HuH-7 (cell line): ENCODE measurements at regions not wholly inside any gene's neighbourhood (a gene's known extent, or its start where the extent isn't known, plus 50 kb on each side); places are given as distances from the start of the nearest gene placed in this dataset.
"Not testable (repeated sequence)": the region's sequence is repeated elsewhere in the genome, so short reads cannot be mapped to it uniquely, and the experiment has no call there.

ENCODE experiments used
- DNase-seq: peaks from one replicate; pipeline ENCODE4 v3.0.0; 2011; ENCODE audit warnings: low spot score

- DNase-seq = not testable (repeated sequence)
Measured at GRCh38 chr6:60574723-60575122, 1711.3 kb downstream of the KHDRBS2 start.

GRCh38 chr6:60572607-60573006 lies 1713.4 kb downstream of the KHDRBS2 start:
- not testable (repeated sequence) for DNase-seq

DNA sequence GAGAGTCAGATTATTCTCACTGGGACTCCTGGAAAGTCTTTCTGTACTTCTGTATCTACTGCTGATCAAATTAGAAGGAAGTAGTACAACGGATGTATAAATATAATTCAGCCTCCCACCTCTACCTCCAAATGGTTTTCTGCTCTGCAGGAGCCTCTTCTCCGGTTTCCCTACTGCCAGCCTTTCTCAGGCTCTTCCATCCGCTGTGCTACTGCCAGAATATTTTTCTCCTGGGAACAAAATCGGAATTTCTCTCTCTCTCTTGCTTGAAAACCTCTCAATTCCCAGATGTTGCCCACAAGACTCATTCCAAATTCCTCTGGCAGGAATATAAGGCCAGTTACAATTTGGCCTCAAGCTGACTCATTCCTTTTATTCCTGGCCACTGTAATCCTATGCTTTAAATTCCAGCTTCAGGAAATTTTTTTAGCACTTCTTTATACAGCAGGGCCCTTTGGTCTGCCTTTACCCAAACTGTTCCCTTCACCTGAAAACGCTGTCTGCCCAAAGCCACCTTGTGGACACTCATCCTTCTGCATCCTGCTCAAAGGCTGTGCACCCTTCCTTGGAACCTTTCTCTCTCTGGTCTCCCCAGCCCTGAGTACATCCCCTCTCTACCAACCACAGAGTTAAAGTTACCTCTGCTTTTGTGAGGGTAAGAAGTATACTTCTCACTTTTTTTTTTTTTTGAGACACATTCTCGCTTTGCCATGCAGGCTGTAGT lies 1714.6 kb downstream of the KHDRBS2 start:
- DNase-seq = not testable (repeated sequence)

GRCh38 chr6:60570599-60570998 lies 1715.4 kb downstream of the KHDRBS2 start:
- not testable (repeated sequence) for DNase-seq

DNA sequence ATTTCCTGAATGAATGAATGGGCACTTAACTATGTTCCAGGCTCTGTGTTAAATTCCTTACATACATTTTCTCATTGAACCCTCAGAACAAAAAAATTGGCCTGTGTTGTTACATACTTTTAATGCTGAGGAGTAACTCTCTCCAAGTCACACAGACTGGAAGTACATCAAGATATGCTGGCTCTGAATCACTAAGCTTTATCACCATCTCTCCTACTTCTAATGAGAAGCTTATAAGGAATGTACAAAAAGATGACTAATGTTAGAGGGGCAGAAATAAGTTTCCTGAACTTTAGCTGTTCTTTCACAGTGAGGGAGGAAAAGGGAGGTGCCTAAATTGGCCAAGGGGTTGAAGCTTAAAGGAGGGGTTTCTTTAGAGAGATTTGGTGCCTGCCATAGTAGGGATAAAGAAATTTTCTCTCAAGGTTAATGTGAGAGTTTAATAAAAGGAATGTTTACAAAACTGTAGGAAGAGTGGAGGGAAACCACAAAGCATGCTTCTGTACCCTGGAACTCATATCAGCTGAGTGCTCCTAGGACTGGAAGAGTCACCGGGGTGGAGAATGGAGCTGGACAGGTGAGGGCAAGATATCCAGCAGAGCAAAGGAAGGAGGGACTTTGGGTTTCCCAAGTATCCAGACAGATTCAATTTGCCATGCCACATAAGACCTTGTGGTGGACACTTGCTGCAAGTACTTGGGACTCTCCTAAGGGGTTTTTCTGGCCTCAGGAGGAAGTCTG lies 1718.4 kb downstream of the KHDRBS2 start:
- not testable (repeated sequence) for DNase-seq

- DNase-seq = not testable (repeated sequence)
Measured at GRCh38 chr6:60566387-60566786, 1719.6 kb downstream of the KHDRBS2 start.

- not testable (repeated sequence) for DNase-seq
Measured at GRCh38 chr6:60559702-60560101, 1726.3 kb downstream of the KHDRBS2 start.

DNA sequence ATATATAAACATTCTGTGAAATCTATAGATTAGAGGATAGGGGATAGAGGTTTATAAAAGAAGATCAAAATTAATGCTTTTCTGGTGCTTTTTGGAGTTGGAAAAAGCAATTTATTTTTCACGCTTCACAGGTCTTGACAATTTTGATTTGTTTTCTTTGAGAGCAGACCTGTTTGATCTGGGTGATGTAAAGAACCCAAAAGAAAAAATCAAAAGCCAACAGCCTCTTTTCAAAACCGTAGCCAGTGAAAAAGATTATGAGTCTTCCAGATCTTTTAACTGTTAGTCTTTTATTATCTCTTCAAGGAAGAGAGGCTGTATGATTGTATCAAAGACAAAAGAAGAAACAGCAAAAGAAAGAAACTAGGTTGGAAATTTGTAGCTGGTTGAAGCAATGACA lies 1738.7 kb downstream of the KHDRBS2 start:
- not testable (repeated sequence) for DNase-seq

DNA sequence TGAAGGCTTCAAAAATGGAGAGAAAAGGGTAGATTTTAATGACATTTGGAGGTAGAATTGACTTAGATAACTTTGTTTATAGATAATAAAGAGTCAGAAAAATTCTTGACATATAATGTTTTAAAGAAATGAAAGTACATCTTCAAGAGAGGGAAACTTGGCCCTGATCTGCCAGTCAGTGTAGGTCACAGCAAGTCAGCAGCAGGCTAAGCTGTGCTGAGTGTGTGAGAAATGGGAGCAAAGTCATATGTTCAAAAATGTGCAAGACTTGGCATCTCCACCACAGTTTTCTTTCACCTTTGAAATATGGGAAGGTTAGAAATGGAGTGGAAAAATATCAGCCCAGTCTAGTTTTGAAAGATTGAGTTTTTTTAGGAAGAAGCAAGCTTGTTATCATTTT lies 1761.3 kb downstream of the KHDRBS2 start:
- not testable (repeated sequence) for DNase-seq

- DNase-seq = not testable (repeated sequence)
Measured at GRCh38 chr6:60477747-60478146, 1808.3 kb downstream of the KHDRBS2 start.

DNA sequence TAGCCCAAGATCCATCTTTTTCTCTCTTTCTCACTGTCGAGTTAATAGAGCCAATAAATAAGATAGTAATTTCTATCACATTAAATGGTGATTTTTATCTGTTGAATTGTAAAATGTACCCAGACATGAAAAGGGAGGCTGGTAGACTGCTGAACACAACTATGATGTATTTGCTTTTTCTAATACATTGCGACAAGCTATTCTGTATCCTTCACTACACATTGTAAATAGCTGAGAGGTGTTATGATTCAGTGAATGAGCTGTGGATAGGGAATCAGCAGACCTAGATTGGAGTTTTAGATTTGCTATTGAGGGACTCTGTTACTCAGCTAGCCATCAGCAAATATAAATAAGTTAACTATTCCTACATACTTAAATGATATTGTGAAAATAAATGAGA lies 1812.2 kb downstream of the KHDRBS2 start:
- not testable (repeated sequence) for DNase-seq

GRCh38 chr6:60471426-60471825 lies 1814.6 kb downstream of the KHDRBS2 start:
- DNase-seq = not testable (repeated sequence)

- not testable (repeated sequence) for DNase-seq
Measured at GRCh38 chr6:60450428-60450827, 1835.6 kb downstream of the KHDRBS2 start.

GRCh38 chr6:60444532-60444931 lies 1841.5 kb downstream of the KHDRBS2 start:
- not testable (repeated sequence) for DNase-seq

GRCh38 chr6:60439709-60440108 lies 1846.3 kb downstream of the KHDRBS2 start:
- not testable (repeated sequence) for DNase-seq

DNA sequence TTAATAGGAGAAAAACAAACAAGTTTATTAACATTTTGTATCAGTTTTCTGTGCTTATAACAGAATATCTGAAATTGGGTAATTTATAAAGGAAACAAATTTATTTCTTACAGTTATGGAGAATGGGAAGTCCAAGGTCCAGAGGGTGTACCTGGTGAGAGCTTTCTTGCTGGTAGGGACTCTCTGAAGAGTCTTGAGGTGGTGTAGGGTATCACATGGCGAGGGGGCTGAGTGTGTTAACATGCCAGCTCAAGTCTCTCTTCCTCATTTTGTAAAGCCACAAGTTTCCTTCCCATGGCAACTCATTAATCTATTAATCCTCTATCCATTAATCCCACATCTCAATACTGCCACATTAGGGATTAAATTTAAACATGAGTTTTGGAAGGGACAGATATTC lies 1863.3 kb downstream of the KHDRBS2 start:
- not testable (repeated sequence) for DNase-seq

- DNase-seq = not testable (repeated sequence)
Measured at GRCh38 chr6:60416118-60416517, 1869.9 kb downstream of the KHDRBS2 start.

- not testable (repeated sequence) for DNase-seq
Measured at GRCh38 chr6:60408747-60409146, 1877.3 kb downstream of the KHDRBS2 start.

DNA sequence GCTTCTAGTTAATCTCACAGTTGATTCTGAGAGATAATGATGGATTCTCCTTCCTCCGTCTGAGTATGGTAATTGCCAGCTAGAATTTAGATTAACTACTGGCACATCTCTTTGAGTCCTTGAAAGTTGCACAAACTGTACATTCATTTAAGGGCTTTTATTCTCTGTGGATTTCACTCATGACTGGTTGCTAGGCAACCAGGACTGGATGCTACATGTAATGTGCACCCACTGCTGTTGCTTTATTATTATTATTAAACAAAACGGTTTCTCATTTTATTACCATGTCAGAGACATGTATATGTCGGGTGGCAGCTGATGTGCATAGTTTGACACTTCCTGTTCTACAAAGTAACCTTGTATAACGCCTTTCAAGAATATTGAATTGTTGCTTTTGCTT lies 1882.8 kb downstream of the KHDRBS2 start:
- DNase-seq = not testable (repeated sequence)

GRCh38 chr6:60402490-60402889 lies 1883.5 kb downstream of the KHDRBS2 start:
- DNase-seq = not testable (repeated sequence)

DNA sequence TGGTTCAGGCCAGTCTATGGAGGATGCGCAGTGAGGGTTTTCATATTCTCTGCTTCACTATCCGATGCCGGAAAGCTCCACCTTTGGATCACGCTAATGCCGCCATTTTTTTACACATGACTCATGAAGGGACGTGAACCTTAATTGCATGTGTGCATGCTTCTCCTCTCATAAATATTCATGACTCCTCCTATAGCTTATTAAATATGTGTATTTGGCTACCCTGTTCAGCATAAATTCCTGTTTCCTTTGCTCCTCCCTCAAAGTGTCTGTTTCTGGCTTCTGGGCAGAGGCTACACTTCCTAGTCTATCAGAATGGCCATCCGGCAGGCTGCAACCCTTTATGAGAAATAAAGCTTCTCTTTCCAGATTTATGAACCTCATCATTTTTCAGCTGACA lies 1890.8 kb downstream of the KHDRBS2 start:
- DNase-seq = not testable (repeated sequence)

- DNase-seq = not testable (repeated sequence)
Measured at GRCh38 chr6:60392969-60393368, 1893.1 kb downstream of the KHDRBS2 start.

DNA sequence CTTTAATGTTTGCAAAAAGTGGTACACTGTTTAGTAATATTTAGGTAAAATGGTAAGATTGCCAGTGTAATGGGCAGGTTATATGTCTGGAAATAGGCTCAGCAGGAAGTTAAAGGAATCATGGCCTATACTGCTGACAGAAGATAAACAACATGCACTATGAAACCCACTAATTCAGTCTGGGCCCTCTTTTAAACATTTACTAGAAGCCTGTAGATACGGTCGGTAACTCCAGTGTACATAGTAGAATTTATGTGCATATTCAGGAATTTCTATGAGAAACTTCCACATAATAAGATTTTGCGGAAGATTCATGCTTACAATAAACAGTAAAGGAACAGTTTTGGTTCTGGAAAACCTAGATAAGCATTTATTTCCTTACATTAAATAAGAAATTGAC lies 1896.9 kb downstream of the KHDRBS2 start:
- not testable (repeated sequence) for DNase-seq
